22Rv1 (cell line): ENCODE measurements at regions not wholly inside any gene's neighbourhood (a gene's known extent, or its start where the extent isn't known, plus 50 kb on each side); places are given as distances from the start of the nearest gene placed in this dataset.

Experiments used
- ZFX ChIP-seq: fragments of 450-650 bp; IDR thresholded peaks from 2 replicates; pipeline ENCODE4 v1.6.1; 2017; ENCODE audit warnings: antibody characterized with exemption, borderline replicate concordance
- TF ChIP-seq, protein P1 (sequence below): fragments of 450-650 bp; IDR thresholded peaks from 2 replicates; pipeline ENCODE4 v1.5.1; 2017; ENCODE audit warnings: mild to moderate bottlenecking

DNA sequence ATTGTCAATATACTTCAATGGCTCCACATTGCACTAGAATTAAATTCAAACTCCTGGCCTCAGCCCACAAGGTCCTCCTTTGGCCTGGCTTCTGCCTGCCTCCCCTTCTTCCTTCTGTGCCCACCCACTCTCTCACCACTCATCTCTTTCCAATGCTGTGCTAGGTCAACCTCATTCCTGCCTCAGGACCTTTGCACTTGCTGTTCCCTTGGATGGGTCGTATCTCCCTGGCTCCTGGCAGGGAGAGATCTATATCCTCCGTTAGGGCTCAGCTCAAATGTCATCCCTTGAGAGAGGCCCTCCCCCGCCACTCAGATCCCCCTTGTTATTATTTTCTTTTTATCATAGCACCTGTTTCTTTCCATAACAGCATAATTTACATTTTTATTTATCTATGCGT is 79.9 kb upstream of the LHX5 start:
- TF ChIP-seq, protein P1, sequence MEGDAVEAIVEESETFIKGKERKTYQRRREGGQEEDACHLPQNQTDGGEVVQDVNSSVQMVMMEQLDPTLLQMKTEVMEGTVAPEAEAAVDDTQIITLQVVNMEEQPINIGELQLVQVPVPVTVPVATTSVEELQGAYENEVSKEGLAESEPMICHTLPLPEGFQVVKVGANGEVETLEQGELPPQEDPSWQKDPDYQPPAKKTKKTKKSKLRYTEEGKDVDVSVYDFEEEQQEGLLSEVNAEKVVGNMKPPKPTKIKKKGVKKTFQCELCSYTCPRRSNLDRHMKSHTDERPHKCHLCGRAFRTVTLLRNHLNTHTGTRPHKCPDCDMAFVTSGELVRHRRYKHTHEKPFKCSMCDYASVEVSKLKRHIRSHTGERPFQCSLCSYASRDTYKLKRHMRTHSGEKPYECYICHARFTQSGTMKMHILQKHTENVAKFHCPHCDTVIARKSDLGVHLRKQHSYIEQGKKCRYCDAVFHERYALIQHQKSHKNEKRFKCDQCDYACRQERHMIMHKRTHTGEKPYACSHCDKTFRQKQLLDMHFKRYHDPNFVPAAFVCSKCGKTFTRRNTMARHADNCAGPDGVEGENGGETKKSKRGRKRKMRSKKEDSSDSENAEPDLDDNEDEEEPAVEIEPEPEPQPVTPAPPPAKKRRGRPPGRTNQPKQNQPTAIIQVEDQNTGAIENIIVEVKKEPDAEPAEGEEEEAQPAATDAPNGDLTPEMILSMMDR: no peak
- no peak for TF ChIP-seq ZFX
